Natural killer cell treated with Interleukin-12 subunit alpha and Interleukin-12 subunit beta and Interleukin-15 and Interleukin-18, amount 100 ng/mL, for 72 hours (primary cell): ENCODE measurements at regions not wholly inside any gene's neighbourhood (a gene's known extent, or its start where the extent isn't known, plus 50 kb on each side); places are given as distances from the start of the nearest gene placed in this dataset.

ENCODE experiments used
- ATAC-seq, 2 donors: fragments of 150-1000 bp; cut with Tn5 transposase in 1 of 2; sonication (Bioruptor Pico), chemical (Tn5 transposase) in 1 of 2; 2 replicates each; pipeline ENCODE4 v1.10.0; 2021
- DNase-seq: peaks from one replicate; pipeline ENCODE4 v3.0.0; 2022; ENCODE audit warnings: low spot score
- H3K27ac Mint-ChIP-seq, 2 donors: 1 replicate in 1 of 2; 2 replicates in 1 of 2; pipeline ENCODE4 v1.8.0; 2022; ENCODE audit warnings: mixed read lengths in 2 of 2, mild to moderate bottlenecking in 1 of 2, moderate library complexity in 1 of 2
- H3K27me3 Mint-ChIP-seq, 2 donors: 1 replicate in 1 of 2; 2 replicates in 1 of 2; pipeline ENCODE4 v1.8.0; 2022; ENCODE audit warnings: mixed read lengths in 2 of 2
- H3K36me3 Mint-ChIP-seq: one replicate; pipeline ENCODE4 v1.8.0; 2022; ENCODE audit warnings: mixed read lengths
- H3K4me1 Mint-ChIP-seq, 2 donors: 1 replicate in 1 of 2; 2 replicates in 1 of 2; pipeline ENCODE4 v1.8.0; 2022; ENCODE audit warnings: low read depth in 2 of 2, mixed read lengths in 2 of 2, mild to moderate bottlenecking in 1 of 2
- H3K4me3 Mint-ChIP-seq: one replicate; pipeline ENCODE4 v1.8.0; 2022; ENCODE audit warnings: mixed read lengths
- H3K9me3 Mint-ChIP-seq: 2 replicates; pipeline ENCODE4 v1.8.0; 2022; ENCODE audit warnings: mixed read lengths

DNA sequence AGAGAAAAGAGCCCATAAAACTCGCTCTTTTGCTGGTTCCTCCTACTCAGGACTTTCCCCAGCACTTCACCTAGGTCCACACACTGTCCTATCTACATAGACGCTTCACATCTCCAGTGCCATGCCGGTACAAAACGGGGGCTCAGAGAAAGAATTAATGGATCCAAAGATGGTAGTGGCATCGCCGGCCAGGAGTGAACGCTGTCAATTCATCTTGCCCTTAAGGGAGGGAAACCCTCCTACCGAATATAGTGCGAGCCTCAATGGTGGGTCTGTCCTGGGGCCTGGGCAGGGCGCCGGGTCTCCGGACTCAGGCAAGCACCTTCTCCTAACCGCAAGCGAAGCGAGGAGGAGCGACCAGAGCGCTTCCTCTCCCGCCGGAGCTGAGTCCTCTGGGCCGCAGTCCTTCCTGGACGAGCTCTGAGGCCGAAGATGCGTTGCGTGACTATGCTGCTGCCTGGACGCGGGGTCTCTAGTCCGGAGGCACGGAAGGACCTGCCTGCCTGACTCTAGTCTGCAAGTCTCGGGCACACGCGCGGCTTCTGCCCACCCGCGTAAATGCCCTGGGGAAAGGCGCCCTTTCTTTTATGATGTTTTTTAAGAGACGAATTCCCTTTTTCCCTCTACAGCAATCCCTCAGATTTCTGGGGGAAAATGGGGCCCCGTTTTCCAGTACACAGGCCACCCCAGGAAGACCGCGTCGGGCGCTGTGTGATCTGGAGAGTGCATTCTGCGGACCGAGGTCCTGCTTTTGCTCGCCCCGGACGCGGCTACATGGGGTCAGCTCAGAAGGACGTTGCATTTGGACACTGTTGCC, 100.1 kb upstream of the PRDM1 start:
- H3K4me3 Mint-ChIP-seq = peak overlapping the region; percentile 37
- H3K27me3 Mint-ChIP-seq = peaks cover 48 to 57% of the 10 kb centered on the region in 2 donors
- peaks cover 10 to 20% of the 10 kb centered on the region in 2 donors for H3K4me1 Mint-ChIP-seq

DNA sequence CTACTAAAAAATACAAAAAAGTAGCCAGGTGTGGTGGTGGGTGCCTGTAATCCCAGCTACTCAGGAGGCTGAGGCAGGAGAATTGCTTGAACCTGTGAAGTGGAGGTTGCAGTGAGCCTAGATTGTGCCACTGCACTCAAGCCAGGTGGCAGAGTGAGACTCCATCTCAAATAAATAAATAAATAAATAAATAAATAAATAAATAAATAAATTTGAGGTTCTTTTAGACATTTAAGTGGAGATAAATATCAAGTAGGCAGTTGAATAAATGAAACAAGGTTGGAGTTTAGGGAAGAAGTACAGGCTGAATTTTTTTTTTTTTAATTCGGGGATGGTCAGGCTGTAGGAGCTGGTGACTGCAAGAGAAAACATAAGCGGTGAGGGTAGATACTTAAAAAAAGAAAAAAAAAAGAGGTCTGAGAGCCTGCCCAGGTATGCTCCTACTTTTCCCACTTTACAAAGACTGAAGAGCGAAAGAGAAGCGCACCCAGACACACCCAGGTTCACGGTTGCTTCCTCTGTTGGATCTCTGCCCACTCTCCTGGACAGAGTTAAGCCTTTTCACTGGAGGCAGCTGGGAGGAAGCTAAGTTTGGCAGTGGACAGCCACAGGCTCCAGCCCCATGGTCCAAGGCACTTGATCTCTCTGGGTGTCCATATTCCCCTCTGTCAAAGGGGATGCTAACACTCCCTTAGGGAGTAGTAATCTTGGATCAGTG, 100.9 kb upstream of the PRDM1 start:
- H3K27ac Mint-ChIP-seq = no peak overlapping the region

More for the DNA sequence above, 100.1 kb upstream of the PRDM1 start:
- H3K9me3 Mint-ChIP-seq = no peaks in the 10 kb centered on the region
- peak; percentile 39 to 61 for ATAC-seq
- no peak for DNase-seq
- H3K27ac Mint-ChIP-seq = no peak overlapping the region
- peaks cover 8% of the 10 kb centered on the region for H3K36me3 Mint-ChIP-seq

DNA sequence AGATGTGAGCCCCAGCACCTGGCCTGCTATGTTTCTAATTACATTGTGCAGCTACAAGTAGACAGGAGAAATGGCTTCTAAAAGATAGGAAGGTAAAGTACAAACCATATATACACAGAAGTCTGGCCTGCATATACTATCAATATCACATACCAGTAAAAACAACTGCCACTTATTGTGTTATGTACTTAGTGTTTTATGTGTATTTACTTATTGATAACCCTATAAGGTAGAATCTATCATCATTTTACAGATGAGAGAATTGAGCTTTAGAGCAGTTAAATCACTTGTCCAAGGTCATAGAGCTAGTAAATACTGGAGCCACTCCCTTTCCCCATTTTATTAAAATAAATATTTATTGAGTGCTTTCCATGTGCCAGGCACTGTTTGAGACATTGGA, 102.4 kb upstream of the PRDM1 start:
- DNase-seq (no peak), ATAC-seq (no peak)
- Mint-ChIP-seq H3K4me3 (no peak overlapping the region), H3K9me3 (no peaks in the 10 kb centered on the region), H3K27ac (peak overlapping the region in 1 of 2 donors; percentile 82), H3K36me3 (peaks cover 12% of the 10 kb centered on the region), H3K27me3 (peaks cover 47% of the 10 kb centered on the region in 2 donors), H3K4me1 (peaks cover 14 to 26% of the 10 kb centered on the region in 2 donors)

More for the DNA sequence above, 100.9 kb upstream of the PRDM1 start:
- ATAC-seq (no peak), DNase-seq (no peak)
- H3K4me1 Mint-ChIP-seq = peaks cover 14 to 26% of the 10 kb centered on the region in 2 donors
- no peaks in the 10 kb centered on the region for H3K9me3 Mint-ChIP-seq
- H3K36me3 Mint-ChIP-seq = peaks cover 12% of the 10 kb centered on the region
- H3K4me3 Mint-ChIP-seq = peak overlapping the region; percentile 37
- H3K27me3 Mint-ChIP-seq = peaks cover 49 to 55% of the 10 kb centered on the region in 2 donors

DNA sequence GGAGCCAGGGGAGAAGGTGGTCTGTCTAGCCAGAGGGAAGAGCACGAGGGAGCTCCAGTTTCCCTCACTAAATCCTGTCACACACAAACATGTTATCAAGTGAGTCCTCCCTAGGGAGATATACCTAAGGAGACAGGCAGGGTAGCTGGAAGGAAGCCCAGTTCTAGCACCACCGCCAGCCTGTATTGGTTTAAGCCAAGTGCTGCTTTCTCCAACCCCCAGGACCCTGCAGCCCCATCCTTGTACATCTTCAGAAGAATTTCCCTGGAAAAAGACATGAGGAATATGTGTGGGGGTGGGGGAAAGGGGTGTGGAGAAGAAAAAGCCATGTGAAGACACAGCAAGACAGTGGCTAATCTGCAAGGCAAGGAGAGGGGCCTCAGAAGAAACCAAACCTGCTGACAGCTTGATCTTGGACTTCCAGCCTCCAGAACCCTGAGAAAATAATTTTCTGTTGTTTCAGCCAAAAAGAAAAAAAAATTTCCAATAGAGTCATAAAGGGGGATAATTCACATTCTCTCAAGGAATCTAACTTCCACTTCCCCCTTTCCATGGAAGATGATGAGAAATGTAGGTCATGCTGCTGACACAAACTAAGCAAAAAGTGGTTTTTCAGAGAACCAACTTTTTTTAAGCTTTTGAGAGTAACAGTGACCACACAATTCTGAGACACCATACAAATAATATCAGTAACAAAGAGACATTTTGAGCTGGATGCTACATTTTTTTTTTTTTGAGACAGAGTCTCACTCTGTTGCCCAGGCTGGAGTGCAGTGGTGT, 103.2 kb upstream of the PRDM1 start:
- peak overlapping the region in 1 of 2 donors; percentile 82 for H3K27ac Mint-ChIP-seq
- ATAC-seq (peak; percentile 17 to 61), DNase-seq (no peak)
- no peaks in the 10 kb centered on the region for H3K9me3 Mint-ChIP-seq
- H3K4me3 Mint-ChIP-seq = peak overlapping the region; percentile 32
- peaks cover 12% of the 10 kb centered on the region for H3K36me3 Mint-ChIP-seq
- H3K27me3 Mint-ChIP-seq = peaks cover 41 to 45% of the 10 kb centered on the region in 2 donors
- H3K4me1 Mint-ChIP-seq = peaks cover 14 to 26% of the 10 kb centered on the region in 2 donors

DNA sequence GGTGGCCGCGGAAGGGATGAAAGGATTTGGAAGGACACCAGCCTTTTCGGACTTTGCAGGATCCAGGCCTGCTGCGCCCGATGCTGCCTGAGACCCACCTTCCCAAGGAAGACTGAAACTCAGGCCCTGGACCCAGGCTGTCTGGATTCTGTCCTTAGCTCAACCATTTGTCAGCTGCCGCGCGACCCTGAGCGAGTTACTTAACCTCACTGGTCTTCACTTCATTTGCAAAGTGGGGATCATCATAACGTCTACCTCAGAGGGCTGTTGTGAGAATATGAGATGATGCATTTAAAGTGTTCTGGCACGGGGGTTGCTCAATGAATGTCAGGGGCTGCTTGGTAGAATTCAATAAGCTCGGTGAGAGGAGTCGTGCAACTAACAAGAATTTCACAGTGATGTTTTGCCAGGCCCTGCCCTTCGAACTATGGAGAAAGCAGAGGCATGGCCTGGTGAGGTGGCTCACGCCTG, 104.2 kb upstream of the PRDM1 start:
- Mint-ChIP-seq H3K4me3 (peak overlapping the region; percentile 86), H3K27me3 (peaks cover 31 to 39% of the 10 kb centered on the region in 2 donors), H3K36me3 (peaks cover 12% of the 10 kb centered on the region), H3K9me3 (no peaks in the 10 kb centered on the region), H3K27ac (peak overlapping the region; percentile 76 to 82), H3K4me1 (peaks cover 14 to 26% of the 10 kb centered on the region in 2 donors)
- ATAC-seq = no peak
- no peak for DNase-seq

DNA sequence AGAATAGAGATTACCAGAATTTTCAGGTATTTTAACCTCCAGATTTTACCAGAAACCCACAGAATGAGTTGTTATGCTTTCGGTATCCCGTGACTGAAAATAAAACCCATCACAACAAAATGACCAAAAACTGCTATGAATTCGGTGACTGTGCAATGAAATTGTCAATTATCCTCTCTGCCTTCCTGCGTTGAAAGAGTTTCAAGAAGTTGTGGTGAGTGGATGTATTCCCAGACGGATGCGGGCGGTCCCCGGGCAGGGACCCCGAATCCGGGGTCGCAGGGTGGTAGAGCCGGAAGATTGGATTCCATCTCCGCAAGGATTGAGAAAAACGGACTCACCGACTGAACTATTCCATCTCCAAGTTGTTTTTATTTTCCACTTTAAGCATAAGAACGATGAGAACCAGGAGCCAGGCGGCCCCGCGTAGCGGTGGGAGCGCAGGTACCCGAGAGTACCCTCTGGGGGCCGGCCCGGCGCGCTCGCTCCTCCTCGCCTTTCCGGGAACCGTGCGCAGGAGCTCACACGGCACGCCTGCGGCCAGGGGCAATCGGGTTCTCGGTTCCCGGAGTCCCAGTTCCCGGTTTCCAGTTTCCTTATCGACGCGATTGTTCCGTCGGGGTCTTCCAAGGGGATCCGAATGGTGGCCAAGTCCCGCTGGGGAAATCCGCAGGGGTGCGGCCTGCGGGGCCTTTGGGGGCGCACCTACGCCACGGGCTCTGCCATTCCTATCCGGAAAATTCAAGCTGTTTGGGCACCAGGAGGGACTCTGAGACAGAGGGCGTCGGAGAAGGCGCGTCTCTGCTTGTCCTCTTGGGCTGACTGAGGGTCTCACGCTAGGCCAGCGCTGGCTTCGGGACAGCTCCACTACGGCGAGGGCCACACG, 104.9 kb upstream of the PRDM1 start:
- Mint-ChIP-seq H3K4me1 (peaks cover 14 to 26% of the 10 kb centered on the region in 2 donors), H3K4me3 (peak overlapping the region; percentile 86), H3K27ac (peak overlapping the region; percentile 76 to 82), H3K36me3 (peaks cover 12% of the 10 kb centered on the region), H3K9me3 (no peaks in the 10 kb centered on the region), H3K27me3 (peaks cover 24 to 33% of the 10 kb centered on the region in 2 donors)
- ATAC-seq (peak; percentile 60 to 61), DNase-seq (no peak)

DNA sequence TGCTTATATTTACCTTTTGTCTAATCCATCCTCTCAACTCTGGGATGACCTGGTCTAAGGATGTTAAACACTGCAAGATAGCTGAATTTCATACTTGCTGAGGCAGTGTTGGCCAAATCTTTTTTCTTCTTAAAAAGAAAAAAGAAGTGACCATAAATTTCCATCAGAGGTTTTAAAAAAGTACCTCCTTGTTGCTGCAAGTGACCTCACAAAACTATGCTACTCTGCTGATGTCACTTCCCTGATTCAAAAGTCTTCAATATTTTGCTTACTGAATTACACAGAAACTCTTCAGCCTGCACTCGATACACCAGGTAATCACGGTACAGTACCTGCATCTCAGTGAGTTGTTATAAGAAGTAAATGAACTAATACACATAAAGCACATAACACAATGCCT, 107.2 kb upstream of the PRDM1 start:
- peaks cover 5 to 18% of the 10 kb centered on the region in 2 donors for H3K4me1 Mint-ChIP-seq
- no peak overlapping the region for H3K4me3 Mint-ChIP-seq
- no peak overlapping the region for H3K27ac Mint-ChIP-seq
- no peak for DNase-seq
- no peaks in the 10 kb centered on the region for H3K9me3 Mint-ChIP-seq
- H3K27me3 Mint-ChIP-seq = peaks cover 11 to 23% of the 10 kb centered on the region in 2 donors
- peaks cover 6% of the 10 kb centered on the region for H3K36me3 Mint-ChIP-seq
- ATAC-seq = no peak

DNA sequence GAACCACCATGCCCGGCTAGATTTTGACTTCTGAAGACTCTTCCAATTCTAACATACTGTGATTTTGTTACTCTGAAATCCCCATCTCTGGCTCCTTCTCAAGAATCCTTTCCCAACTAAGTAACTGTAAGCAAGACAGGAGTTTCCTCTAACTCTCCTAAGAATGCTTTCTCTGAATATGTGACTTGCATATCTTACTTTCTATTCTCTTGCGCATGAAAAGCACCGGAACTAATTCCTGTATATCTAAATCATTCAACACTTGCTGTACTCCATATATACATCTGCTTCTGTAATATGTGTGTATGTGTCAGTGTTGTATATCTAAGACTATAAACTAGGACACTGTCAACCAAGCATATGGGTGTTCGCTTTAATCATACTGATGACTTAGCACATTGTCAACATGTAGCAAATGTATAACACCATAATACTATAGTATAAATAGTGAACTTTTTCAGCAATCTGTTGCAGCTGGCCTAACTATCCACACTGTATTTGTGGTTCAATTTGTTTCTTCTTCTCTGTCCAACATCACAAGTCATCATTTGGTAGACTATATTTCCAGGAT, 108.1 kb upstream of the PRDM1 start:
- Mint-ChIP-seq H3K27me3 (peaks cover 15 to 20% of the 10 kb centered on the region in 2 donors), H3K4me3 (no peak overlapping the region), H3K4me1 (peaks cover 5 to 15% of the 10 kb centered on the region in 2 donors), H3K9me3 (peaks cover 8% of the 10 kb centered on the region), H3K27ac (no peak overlapping the region), H3K36me3 (peaks cover 15% of the 10 kb centered on the region)
- no peak for ATAC-seq
- no peak for DNase-seq

DNA sequence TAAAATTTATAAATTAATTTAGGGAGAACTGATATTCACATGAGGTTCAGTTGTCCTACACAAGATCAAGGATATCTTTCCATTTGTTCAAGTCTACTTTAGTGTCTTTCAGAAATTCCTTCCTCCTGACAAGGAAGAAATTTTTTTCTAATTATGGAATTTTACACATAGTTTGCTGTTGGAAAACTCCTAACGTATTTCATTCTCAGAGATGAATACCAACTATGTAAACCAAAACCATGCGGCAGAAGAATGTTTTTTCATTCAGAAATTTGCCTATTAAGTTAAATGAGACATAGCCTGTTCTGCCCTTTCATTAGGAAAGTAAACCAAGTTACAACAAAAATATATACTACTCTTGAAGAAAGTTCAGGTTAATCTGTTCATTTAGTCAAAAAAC, 111.2 kb upstream of the PRDM1 start:
- DNase-seq (no peak), ATAC-seq (no peak)
- Mint-ChIP-seq H3K4me1 (no peaks in the 10 kb centered on the region), H3K36me3 (peaks cover 26% of the 10 kb centered on the region), H3K9me3 (peaks cover 16% of the 10 kb centered on the region), H3K4me3 (no peak overlapping the region), H3K27me3 (peaks cover 8 to 10% of the 10 kb centered on the region in 2 donors), H3K27ac (no peak overlapping the region)

DNA sequence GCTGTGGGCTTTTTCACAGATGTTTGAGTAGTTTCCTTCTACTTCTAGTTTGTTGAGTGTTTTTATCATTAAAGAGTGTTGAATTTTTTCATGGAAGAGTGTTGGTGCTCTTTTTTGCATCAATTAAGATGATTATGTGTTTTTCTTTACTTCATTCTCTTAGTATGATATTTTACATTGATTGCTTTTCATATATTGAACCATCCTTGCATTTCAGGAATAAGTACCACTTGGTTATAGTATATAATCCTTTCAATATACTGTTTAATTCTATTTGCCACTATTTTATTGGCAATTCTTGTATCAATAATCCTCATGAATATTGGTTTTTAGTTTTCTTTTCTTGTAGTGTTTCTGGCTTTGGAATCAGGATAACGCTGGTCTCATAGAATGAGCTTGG, 113.7 kb upstream of the PRDM1 start:
- H3K36me3 Mint-ChIP-seq = peaks cover 36% of the 10 kb centered on the region
- H3K27ac Mint-ChIP-seq = no peak overlapping the region
- DNase-seq (no peak), ATAC-seq (no peak)
- H3K27me3 Mint-ChIP-seq = peaks cover 2 to 15% of the 10 kb centered on the region in 2 donors
- no peak overlapping the region for H3K4me3 Mint-ChIP-seq
- no peaks in the 10 kb centered on the region for H3K4me1 Mint-ChIP-seq
- peaks cover 16% of the 10 kb centered on the region for H3K9me3 Mint-ChIP-seq

DNA sequence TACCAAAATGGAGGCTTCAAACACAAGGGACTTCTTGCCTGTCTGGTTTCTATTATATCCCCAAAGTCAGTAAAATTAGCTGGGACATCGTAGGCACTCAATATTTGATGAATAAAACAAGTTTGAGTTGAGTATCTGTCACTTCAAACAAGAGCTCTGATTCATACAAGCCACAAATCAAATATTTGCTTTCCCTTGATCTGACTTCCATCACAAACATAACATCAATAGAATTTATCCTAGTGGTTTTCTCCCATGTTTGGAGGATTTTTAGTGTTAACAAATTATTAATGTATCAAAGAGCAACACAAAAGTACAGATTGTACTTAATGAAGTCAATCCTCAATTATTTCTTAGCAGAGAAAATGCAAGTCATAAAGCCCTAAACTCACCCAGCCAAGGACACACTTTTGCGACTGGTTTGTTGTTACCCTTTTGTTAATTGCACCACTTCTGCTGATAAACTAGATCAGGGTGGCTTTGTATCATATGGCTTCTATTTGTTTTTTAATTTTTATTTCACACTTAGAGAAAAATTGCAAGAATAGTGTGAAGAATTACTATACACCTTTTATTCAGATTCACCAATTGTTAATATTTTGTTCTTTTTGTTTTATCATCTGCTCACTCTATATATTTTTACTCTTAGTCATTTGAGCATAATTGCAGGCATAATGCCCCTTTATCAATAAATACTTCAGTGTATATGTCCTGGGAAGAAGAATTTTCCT, 117.4 kb upstream of the PRDM1 start:
- DNase-seq (no peak), ATAC-seq (no peak)
- Mint-ChIP-seq H3K27ac (no peak overlapping the region), H3K4me1 (peaks cover 0 to 3% of the 10 kb centered on the region in 2 donors), H3K27me3 (peaks cover 9 to 13% of the 10 kb centered on the region in 2 donors), H3K4me3 (no peak overlapping the region), H3K9me3 (peaks cover 16% of the 10 kb centered on the region), H3K36me3 (peaks cover 35% of the 10 kb centered on the region)
